Stimulated activated CD8-positive, alpha-beta memory T cell treated with anti-CD3 and anti-CD28 coated beads, Interleukin-7, amount 100 ng/mL, for 1 hour (primary cell): ENCODE measurements at regions not wholly inside any gene's neighbourhood (a gene's known extent, or its start where the extent isn't known, plus 50 kb on each side); places are given as distances from the start of the nearest gene placed in this dataset.

Experiments
- DNase-seq, 2 donors: peaks; one replicate each; pipeline ENCODE4 v3.0.0-alpha.2; 2020; ENCODE audit warnings: low read depth in 2 of 2

- no peak for DNase-seq
Observed at GRCh38 chr2:145108959-145109710, 589.2 kb upstream of the ZEB2 start.

GRCh38 chr2:145108361-145108778 lies 588.5 kb upstream of the ZEB2 start:
- no peak for DNase-seq

GRCh38 chr2:145106293-145106692 lies 586.4 kb upstream of the ZEB2 start:
- no peak for DNase-seq

GRCh38 chr2:145102706-145103105 lies 582.8 kb upstream of the ZEB2 start:
- DNase-seq, result no peak

GRCh38 chr2:145100301-145100700 lies 580.4 kb upstream of the ZEB2 start:
- no peak for DNase-seq

- DNase-seq, result no peak
Observed at GRCh38 chr2:145096582-145096981, 576.7 kb upstream of the ZEB2 start.

GRCh38 chr2:145095641-145096435 lies 575.9 kb upstream of the ZEB2 start:
- no peak for DNase-seq

GRCh38 chr2:145094370-145094769 lies 574.5 kb upstream of the ZEB2 start:
- no peak for DNase-seq

- no peak for DNase-seq
Observed at GRCh38 chr2:145091967-145092366, 572.0 kb upstream of the ZEB2 start.

GRCh38 chr2:145090841-145091761 lies 571.2 kb upstream of the ZEB2 start:
- no peak for DNase-seq

GRCh38 chr2:145088756-145089155 lies 568.8 kb upstream of the ZEB2 start:
- no peak for DNase-seq

GRCh38 chr2:145086910-145087309 lies 567.0 kb upstream of the ZEB2 start:
- DNase-seq, result no peak

- DNase-seq, result no peak
Observed at GRCh38 chr2:145085612-145086011, 565.7 kb upstream of the ZEB2 start.

- DNase-seq, result no peak
Observed at GRCh38 chr2:145080426-145080825, 560.5 kb upstream of the ZEB2 start.

GRCh38 chr2:145079641-145080040 lies 559.7 kb upstream of the ZEB2 start:
- no peak for DNase-seq

- DNase-seq, result no peak
Observed at GRCh38 chr2:145078923-145079322, 559.0 kb upstream of the ZEB2 start.

GRCh38 chr2:145076085-145076484 lies 556.2 kb upstream of the ZEB2 start:
- no peak for DNase-seq

- DNase-seq, result no peak
Observed at GRCh38 chr2:145075454-145076062, 555.6 kb upstream of the ZEB2 start.

GRCh38 chr2:145070703-145071102 lies 550.8 kb upstream of the ZEB2 start:
- no peak for DNase-seq

- no peak for DNase-seq
Observed at GRCh38 chr2:145068509-145068908, 548.6 kb upstream of the ZEB2 start.

GRCh38 chr2:145067549-145068030 lies 547.7 kb upstream of the ZEB2 start:
- no peak for DNase-seq
